Esophagus (tissue), 2 donors: ENCODE measurements at regions not wholly inside any gene's neighbourhood (a gene's known extent, or its start where the extent isn't known, plus 50 kb on each side); places are given as distances from the start of the nearest gene placed in this dataset.
"Not testable (repeated sequence)": the region's sequence is repeated elsewhere in the genome, so short reads cannot be mapped to it uniquely, and the experiment has no call there.

Experiments
- H3K27ac ChIP-seq, 2 donors: one replicate each; pipeline ENCODE4 v1.5.1; 2013; ENCODE audit warnings: low read depth in 2 of 2, mild to moderate bottlenecking in 2 of 2, inconsistent platforms in 1 of 2, low read length in 1 of 2, moderate library complexity in 1 of 2
- H3K27me3 ChIP-seq, 2 donors: one replicate each; pipeline ENCODE4 v1.6.1; 2013; ENCODE audit warnings: low read length in 2 of 2, control low read depth in 1 of 2, mild to moderate bottlenecking in 1 of 2; ENCODE audit not compliant: insufficient read depth in 2 of 2, control insufficient read depth in 1 of 2
- H3K36me3 ChIP-seq, 2 donors: one replicate each; pipeline ENCODE4 v1.6.1; 2013; ENCODE audit warnings: low read length in 1 of 2; ENCODE audit not compliant: control insufficient read depth in 2 of 2, insufficient read depth in 2 of 2
- H3K4me1 ChIP-seq, 2 donors: one replicate each; pipeline ENCODE4 v1.6.1; 2013; ENCODE audit warnings: low read length in 1 of 2; ENCODE audit not compliant: control insufficient read depth in 2 of 2, insufficient read depth in 2 of 2
- H3K4me3 ChIP-seq, 2 donors: one replicate each; pipeline ENCODE4 v1.5.1; 2013; ENCODE audit warnings: low read length in 2 of 2, mild to moderate bottlenecking in 2 of 2, low read depth in 1 of 2, moderate library complexity in 1 of 2
- H3K9me3 ChIP-seq, 2 donors: one replicate each; pipeline ENCODE4 v1.6.1; 2013; ENCODE audit warnings: mild to moderate bottlenecking in 2 of 2, low read depth in 1 of 2, low read length in 1 of 2, moderate library complexity in 1 of 2; ENCODE audit not compliant: control insufficient read depth in 2 of 2, insufficient read depth in 1 of 2
- WGBS, 2 donors: extraction: QIAGEN DNeasy Blood & Tissue Kit; methylation state at CpG; one replicate each; pipeline ENCODE4 v1.1.7; 2013; 5-methylcytosine and 5-hydroxymethylcytosine counted together
- donor health status: healthy with polysubstance abuse.
- donor health status: Bipolar disorder and iron deficiency.

GRCh38 chr1:229012823-229013222 lies 258.1 kb upstream of the RAB4A start:
- no peaks in the 10 kb centered on the region for H3K27me3 ChIP-seq
- no peak overlapping the region for H3K27ac ChIP-seq
- H3K36me3 ChIP-seq = no peaks in the 10 kb centered on the region
- H3K4me3 ChIP-seq = no peak overlapping the region
- no peaks in the 10 kb centered on the region for H3K9me3 ChIP-seq
- 76 to 81% methylated on average over 2 of the region's 2 CpGs for WGBS, 2 donors
- H3K4me1 ChIP-seq = no peaks in the 10 kb centered on the region

- 63 to 72% methylated on average over 7 of the region's 7 CpGs for WGBS, 2 donors
- Histone ChIP-seq H3K4me1 (no peaks in the 10 kb centered on the region), H3K4me3 (no peak overlapping the region)
Observed at GRCh38 chr1:229013981-229014380, 256.9 kb upstream of the RAB4A start.

GRCh38 chr1:229015806-229016205 lies 255.1 kb upstream of the RAB4A start:
- Histone ChIP-seq H3K4me3 (no peak overlapping the region), H3K36me3 (no peaks in the 10 kb centered on the region), H3K27ac (no peak overlapping the region), H3K9me3 (no peaks in the 10 kb centered on the region), H3K4me1 (peaks cover 2% of the 10 kb centered on the region in 2 donors), H3K27me3 (no peaks in the 10 kb centered on the region)
- 82% methylated on average over 13 of the region's 13 CpGs for WGBS, 2 donors

More at GRCh38 chr1:229013981-229014380, 256.9 kb upstream of the RAB4A start:
- Histone ChIP-seq H3K27me3 (no peaks in the 10 kb centered on the region), H3K9me3 (no peaks in the 10 kb centered on the region), H3K27ac (no peak overlapping the region), H3K36me3 (no peaks in the 10 kb centered on the region)

- H3K4me3 ChIP-seq = no peak overlapping the region
- 90% methylated on average over 4 of the region's 4 CpGs for WGBS, 2 donors
- no peaks in the 10 kb centered on the region for H3K9me3 ChIP-seq
- no peaks in the 10 kb centered on the region for H3K36me3 ChIP-seq
- H3K4me1 ChIP-seq = peaks cover 2% of the 10 kb centered on the region in 2 donors
- H3K27ac ChIP-seq = no peak overlapping the region
- no peaks in the 10 kb centered on the region for H3K27me3 ChIP-seq
Observed at GRCh38 chr1:229017091-229017490, 253.8 kb upstream of the RAB4A start.

GRCh38 chr1:229018674-229019295 lies 252.1 kb upstream of the RAB4A start:
- Histone ChIP-seq H3K4me3 (no peak overlapping the region), H3K9me3 (no peaks in the 10 kb centered on the region), H3K27me3 (no peaks in the 10 kb centered on the region), H3K27ac (no peak overlapping the region), H3K4me1 (peaks cover 2% of the 10 kb centered on the region in 2 donors), H3K36me3 (no peaks in the 10 kb centered on the region)
- WGBS, 2 donors = 90 to 95% methylated on average over 2 of the region's 2 CpGs

GRCh38 chr1:229019663-229020271 lies 251.1 kb upstream of the RAB4A start:
- no peaks in the 10 kb centered on the region for H3K36me3 ChIP-seq
- 65 to 71% methylated on average over 8 of the region's 8 CpGs for WGBS, 2 donors
- H3K9me3 ChIP-seq = no peaks in the 10 kb centered on the region
- peaks cover 2% of the 10 kb centered on the region in 2 donors for H3K4me1 ChIP-seq
- no peak overlapping the region for H3K4me3 ChIP-seq
- H3K27ac ChIP-seq = no peak overlapping the region
- no peaks in the 10 kb centered on the region for H3K27me3 ChIP-seq

- not testable (repeated sequence) for H3K4me3 ChIP-seq, H3K27me3 ChIP-seq
- WGBS, 2 donors = 90 to 92% methylated on average over 1 of the region's 1 CpG
Observed at GRCh38 chr1:229021034-229021433, 249.9 kb upstream of the RAB4A start.

GRCh38 chr1:229022595-229023333 lies 248.1 kb upstream of the RAB4A start:
- WGBS, 2 donors = 78 to 90% methylated on average over 8 of the region's 8 CpGs
- Histone ChIP-seq H3K27ac (no peak overlapping the region), H3K27me3 (no peaks in the 10 kb centered on the region), H3K4me3 (no peak overlapping the region), H3K4me1 (peaks cover 2 to 5% of the 10 kb centered on the region in 2 donors), H3K36me3 (no peaks in the 10 kb centered on the region), H3K9me3 (no peaks in the 10 kb centered on the region)

More at GRCh38 chr1:229021034-229021433, 249.9 kb upstream of the RAB4A start:
- H3K4me1 ChIP-seq, H3K9me3 ChIP-seq, H3K27ac ChIP-seq, H3K36me3 ChIP-seq: not testable (repeated sequence)

- WGBS, 2 donors = 78 to 82% methylated on average over 11 of the region's 11 CpGs
- H3K27me3 ChIP-seq = no peaks in the 10 kb centered on the region
Observed at GRCh38 chr1:229023651-229024300, 247.1 kb upstream of the RAB4A start.

More at GRCh38 chr1:229023651-229024300, 247.1 kb upstream of the RAB4A start:
- Histone ChIP-seq H3K36me3 (no peaks in the 10 kb centered on the region), H3K9me3 (no peaks in the 10 kb centered on the region), H3K27ac (peak overlapping the region in 1 of 2 donors; percentile 19), H3K4me1 (peaks cover 2 to 5% of the 10 kb centered on the region in 2 donors), H3K4me3 (no peak overlapping the region)
